ENCODE measurements at regions not wholly inside any gene's neighbourhood (a gene's known extent, or its start where the extent isn't known, plus 50 kb on each side); places are given as distances from the start of the nearest gene placed in this dataset.
"Not testable (repeated sequence)": the region's sequence is repeated elsewhere in the genome, so short reads cannot be mapped to it uniquely, and the experiment has no call there.

GRCh38 chr13:65499256-65499655 lies 1730.9 kb downstream of the PCDH9 start:
- H3K27ac ChIP-seq: no peak overlapping the region

GRCh38 chr13:65497265-65497664 lies 1732.9 kb downstream of the PCDH9 start:
- no peak overlapping the region for H3K27ac ChIP-seq
- TF ChIP-seq CTCF (conservative IDR thresholded peaks at IDR 0.05): no peak

More at GRCh38 chr13:65499256-65499655, 1730.9 kb downstream of the PCDH9 start:
- no peak for TF ChIP-seq CTCF (conservative IDR thresholded peaks at IDR 0.05)

GRCh38 chr13:65490725-65491124 lies 1739.4 kb downstream of the PCDH9 start:
- not testable (repeated sequence) for H3K27ac ChIP-seq

GRCh38 chr13:65488606-65489005 lies 1741.5 kb downstream of the PCDH9 start:
- H3K27ac ChIP-seq: no peak overlapping the region
- TF ChIP-seq CTCF (conservative IDR thresholded peaks at IDR 0.05): no peak

- TF ChIP-seq CTCF (conservative IDR thresholded peaks at IDR 0.05): no peak
- H3K27ac ChIP-seq: no peak overlapping the region
Observed at GRCh38 chr13:65479692-65480091, 1750.4 kb downstream of the PCDH9 start.

- no peak overlapping the region for H3K27ac ChIP-seq
- no peak for TF ChIP-seq CTCF (conservative IDR thresholded peaks at IDR 0.05)
Observed at GRCh38 chr13:65473196-65473595, 1756.9 kb downstream of the PCDH9 start.

- H3K27ac ChIP-seq: no peak overlapping the region
- no peak for TF ChIP-seq CTCF (conservative IDR thresholded peaks at IDR 0.05)
Observed at GRCh38 chr13:65472336-65472735, 1757.8 kb downstream of the PCDH9 start.

- no peak overlapping the region for H3K27ac ChIP-seq
- TF ChIP-seq CTCF (conservative IDR thresholded peaks at IDR 0.05): no peak
Observed at GRCh38 chr13:65470781-65471180, 1759.4 kb downstream of the PCDH9 start.
